ENCODE measurements at regions not wholly inside any gene's neighbourhood (a gene's known extent, or its start where the extent isn't known, plus 50 kb on each side); places are given as distances from the start of the nearest gene placed in this dataset.
A peak's percentile ranks its signal among the peaks of the same experiment; 100 is the strongest.

- no peak for DNase-seq
Measured at GRCh38 chr12:124626971-124627411, 59.6 kb upstream of the NCOR2 start.

DNA sequence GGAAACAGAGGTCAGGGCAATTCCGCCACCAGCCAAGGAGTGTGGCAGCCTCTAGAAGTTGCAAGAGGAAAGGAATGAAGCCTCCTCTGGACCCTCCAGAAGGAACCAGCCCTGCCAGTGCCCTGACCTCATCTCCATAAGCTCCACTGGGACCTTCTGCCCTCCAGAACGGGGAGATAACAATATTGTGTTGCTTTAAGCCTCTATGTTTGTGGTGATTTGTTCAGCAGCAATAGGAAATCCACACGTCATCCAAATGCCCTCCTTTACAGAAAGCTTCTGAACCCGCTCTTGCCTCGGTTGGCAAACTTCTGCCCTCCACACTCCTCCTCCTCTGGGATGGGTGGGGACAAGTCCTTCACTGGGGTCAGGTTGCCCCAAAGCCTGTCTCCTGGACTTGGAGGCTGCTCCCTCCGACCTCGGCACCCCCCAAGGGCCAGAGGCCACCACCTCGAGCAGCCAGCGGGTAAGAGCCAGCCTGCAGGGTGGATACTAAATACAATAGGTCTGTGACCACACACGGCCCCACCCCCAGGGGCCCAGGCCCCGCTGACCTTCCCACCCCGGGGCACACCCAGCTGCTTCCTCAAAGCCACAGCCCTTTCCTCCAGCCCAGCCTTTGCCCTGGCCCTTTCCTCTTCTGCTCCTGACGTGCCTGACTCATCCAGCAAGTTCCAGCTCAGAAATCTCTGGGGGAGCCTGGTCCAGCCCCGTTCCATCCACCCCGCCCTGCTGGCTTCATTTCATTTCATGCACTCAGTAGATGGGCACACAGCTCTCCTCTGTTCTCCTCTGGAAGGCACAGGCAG lies 58.7 kb upstream of the NCOR2 start:
- DNase-seq = no peak

DNA sequence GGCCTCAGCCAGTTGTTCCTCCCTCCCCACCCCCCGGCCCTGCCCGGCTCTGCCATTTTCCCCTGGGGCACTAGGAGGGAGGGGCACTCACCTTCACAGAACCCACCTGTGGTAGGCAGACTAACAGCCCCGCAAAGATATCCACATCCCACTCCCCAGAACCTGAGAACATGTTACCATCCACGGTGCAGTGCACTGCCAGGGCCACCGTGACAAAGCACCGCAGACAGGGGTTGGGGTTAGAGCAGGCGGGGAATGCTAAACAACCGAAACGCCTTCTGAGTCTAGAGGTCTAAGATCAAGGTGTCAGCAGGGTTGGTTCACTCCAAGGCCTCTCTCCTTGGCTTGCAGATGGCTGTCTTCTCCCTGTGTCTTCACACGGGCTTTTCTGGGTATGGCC lies 57.4 kb upstream of the NCOR2 start:
- DNase-seq = no peak

DNA sequence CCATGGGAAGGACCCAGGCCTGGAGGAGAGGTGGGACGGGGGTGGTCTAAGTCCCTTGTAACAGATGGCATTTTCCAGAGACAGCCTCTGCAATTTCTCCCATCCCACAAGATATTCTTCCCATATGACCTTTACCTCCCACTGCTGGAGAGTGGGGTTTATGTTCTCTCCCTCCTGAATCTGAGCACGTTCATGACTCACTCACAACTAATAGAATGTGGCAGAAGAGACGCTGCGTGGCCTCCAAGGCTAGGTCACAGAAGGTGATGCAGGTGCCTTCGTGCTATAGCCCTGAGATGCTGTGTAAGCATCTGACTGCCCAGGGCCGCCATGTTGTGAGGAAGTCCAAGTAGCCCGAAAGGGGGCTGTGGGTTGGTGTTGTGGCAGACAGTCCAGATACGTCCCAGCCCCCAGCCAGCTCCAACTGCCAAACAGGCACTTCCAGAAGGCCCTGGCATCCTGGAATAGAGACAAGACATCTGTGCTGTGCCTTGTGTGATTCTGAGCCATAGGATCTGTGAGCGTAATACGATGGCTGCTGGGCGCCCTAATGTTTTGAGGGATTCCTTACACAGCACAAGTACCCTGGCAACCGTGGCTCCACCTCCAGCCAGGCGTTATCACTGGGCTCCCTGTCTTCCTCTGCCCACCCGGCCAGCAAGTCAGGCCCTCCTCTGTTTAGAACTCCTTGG lies 56.1 kb upstream of the NCOR2 start:
- no peak for DNase-seq

GRCh38 chr12:124622764-124623163 lies 55.4 kb upstream of the NCOR2 start:
- DNase-seq = no peak

DNA sequence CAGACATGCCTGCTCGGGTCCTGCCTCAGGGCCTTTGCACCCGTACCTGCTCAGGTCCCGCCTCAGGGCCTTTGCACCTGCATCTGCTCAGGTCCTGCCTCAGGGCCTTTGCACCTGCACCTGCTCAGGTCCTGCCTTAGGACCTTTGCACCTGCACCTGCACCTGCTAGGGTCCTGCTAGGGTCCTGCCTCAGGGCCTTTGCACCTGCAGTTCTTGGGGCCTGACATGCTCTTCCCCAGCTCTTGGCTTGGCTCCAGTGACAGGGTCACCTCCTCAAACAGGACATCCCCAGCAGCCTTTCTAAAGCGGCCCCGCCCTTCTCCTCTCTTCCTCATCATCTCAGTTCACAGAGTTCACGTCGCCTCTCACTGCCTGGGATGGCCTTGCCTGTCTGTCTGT lies 54.9 kb upstream of the NCOR2 start:
- DNase-seq = no peak

DNA sequence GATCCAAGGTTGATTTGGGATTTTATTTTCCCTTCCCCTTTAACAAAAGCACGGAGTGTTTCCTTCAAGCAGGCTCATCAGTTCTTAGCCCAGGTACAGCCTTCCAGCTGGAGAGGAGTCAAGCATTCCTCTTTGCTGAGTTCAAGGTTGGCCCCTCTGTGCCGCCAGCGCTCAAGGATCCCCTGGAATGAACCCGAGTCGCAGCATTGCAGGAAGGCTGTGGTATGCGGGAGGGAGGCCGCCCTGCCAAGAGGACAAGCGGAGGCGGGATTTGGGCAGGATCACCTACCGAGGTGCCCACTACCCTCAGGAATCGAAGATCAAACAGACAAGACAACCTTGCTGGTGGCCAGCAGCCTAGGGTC lies 53.9 kb upstream of the NCOR2 start:
- no peak for DNase-seq

- no peak for DNase-seq
Measured at GRCh38 chr12:124620606-124621295, 53.3 kb upstream of the NCOR2 start.

DNA sequence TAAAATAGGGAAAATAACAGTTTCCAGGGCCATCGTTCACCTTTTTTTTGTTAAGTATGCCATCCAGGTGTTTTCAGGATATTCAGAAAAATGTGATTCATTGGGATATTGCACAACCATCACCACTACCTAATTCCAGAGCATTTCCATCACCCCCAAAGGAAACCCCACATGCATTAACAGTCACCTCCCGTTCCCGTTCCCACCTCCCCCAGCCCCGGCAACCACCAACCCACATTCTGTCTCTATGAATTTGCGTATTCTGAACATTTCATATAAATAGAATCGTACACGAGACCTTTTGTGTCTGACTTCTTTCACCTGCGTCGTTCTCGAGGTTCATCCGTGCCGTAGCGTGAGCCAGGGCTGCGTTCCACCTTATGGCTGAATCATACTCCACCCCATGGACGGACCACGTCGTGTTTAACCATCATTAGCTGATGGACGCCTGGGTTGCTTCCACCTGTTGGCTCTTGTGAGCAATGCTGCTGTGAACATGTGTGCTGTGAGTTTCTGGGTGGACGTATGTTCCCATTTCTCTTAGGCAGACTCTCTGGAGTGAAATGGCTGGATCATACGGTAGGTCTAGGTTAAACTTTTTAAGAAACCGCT lies 51.0 kb upstream of the NCOR2 start:
- no peak for DNase-seq

GRCh38 chr12:124617615-124618014 lies 50.2 kb upstream of the NCOR2 start:
- peak; percentile 53 for DNase-seq
